ENCODE measurements at regions not wholly inside any gene's neighbourhood (a gene's known extent, or its start where the extent isn't known, plus 50 kb on each side); places are given as distances from the start of the nearest gene placed in this dataset.

- TF ChIP-seq POLR2A (IDR thresholded peaks at IDR 0.05): no peak
- TF ChIP-seq, protein P1, sequence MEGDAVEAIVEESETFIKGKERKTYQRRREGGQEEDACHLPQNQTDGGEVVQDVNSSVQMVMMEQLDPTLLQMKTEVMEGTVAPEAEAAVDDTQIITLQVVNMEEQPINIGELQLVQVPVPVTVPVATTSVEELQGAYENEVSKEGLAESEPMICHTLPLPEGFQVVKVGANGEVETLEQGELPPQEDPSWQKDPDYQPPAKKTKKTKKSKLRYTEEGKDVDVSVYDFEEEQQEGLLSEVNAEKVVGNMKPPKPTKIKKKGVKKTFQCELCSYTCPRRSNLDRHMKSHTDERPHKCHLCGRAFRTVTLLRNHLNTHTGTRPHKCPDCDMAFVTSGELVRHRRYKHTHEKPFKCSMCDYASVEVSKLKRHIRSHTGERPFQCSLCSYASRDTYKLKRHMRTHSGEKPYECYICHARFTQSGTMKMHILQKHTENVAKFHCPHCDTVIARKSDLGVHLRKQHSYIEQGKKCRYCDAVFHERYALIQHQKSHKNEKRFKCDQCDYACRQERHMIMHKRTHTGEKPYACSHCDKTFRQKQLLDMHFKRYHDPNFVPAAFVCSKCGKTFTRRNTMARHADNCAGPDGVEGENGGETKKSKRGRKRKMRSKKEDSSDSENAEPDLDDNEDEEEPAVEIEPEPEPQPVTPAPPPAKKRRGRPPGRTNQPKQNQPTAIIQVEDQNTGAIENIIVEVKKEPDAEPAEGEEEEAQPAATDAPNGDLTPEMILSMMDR (IDR thresholded peaks at IDR 0.05): no peak
Measured at GRCh38 chr4:16995451-16995850, 97.0 kb upstream of the LDB2 start.
